ENCODE measurements at regions not wholly inside any gene's neighbourhood (a gene's known extent, or its start where the extent isn't known, plus 50 kb on each side); places are given as distances from the start of the nearest gene placed in this dataset.

DNA sequence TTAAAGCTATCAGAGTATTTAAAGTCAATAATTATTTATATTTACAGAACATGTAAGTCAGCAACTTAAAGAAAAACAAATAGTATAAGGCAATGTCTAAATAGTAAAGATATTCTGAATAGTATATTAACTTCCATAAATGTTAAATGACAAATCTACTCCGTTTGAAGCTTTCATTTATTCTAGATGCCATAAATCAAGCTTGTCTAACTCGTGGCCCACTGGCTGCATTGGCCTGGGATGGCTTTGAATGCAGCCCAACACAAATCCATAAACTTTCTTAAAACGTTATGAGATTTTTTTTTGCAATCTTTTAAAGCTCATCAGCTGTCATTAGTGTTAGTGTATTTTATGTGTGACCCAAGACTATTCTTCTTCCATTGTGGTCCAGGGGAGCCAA, 1117.1 kb upstream of the PCDH9 start:
- H3K27ac ChIP-seq (ENCODE audit: extremely low read depth, low read depth, low read length), result no peak overlapping the region
- no peak overlapping the region for H3K4me2 ChIP-seq (ENCODE audit: insufficient read depth, low read length)
- ChIA-PET CTCF (ENCODE audit: low intra/inter-chr PET ratio) (no interaction called here), POLR2A (no interaction called here)
- H3K9me3 ChIP-seq (replicated peaks; ENCODE audit: control insufficient read depth, insufficient read depth, low read depth, low read length), result no peaks in the 10 kb centered on the region
- no TSS peak for BruUV-seq (replicated peaks)
- H3K4me3 ChIP-seq, result no peak overlapping the region
- H3K27me3 ChIP-seq (ENCODE audit: control insufficient read depth in 2 of 2, insufficient read depth in 2 of 2, low read length in 2 of 2), result no peaks in the 10 kb centered on the region
- H2AFZ ChIP-seq (ENCODE audit: low read depth, low read length), result no peak overlapping the region
- DNase-seq (ENCODE audit: extremely low read depth in 1 of 4, low spot score in 3 of 4) (no peak), FAIRE-seq (no peak), ATAC-seq (no peak)
- H3K36me3 ChIP-seq (ENCODE audit: control insufficient read depth, insufficient read depth, low read length), result no peaks in the 10 kb centered on the region
- H3K4me1 ChIP-seq (replicated peaks in 1 of 2; ENCODE audit: control insufficient read depth in 2 of 2, insufficient read depth in 2 of 2, low read length in 2 of 2), result no peaks in the 10 kb centered on the region
- in situ Hi-C loops (cut with MboI), result no loop called here
- TF ChIP-seq, protein P1, sequence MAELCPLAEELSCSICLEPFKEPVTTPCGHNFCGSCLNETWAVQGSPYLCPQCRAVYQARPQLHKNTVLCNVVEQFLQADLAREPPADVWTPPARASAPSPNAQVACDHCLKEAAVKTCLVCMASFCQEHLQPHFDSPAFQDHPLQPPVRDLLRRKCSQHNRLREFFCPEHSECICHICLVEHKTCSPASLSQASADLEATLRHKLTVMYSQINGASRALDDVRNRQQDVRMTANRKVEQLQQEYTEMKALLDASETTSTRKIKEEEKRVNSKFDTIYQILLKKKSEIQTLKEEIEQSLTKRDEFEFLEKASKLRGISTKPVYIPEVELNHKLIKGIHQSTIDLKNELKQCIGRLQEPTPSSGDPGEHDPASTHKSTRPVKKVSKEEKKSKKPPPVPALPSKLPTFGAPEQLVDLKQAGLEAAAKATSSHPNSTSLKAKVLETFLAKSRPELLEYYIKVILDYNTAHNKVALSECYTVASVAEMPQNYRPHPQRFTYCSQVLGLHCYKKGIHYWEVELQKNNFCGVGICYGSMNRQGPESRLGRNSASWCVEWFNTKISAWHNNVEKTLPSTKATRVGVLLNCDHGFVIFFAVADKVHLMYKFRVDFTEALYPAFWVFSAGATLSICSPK (IDR thresholded peaks at IDR 0.05; ENCODE audit: borderline replicate concordance), result no peak
- TF ChIP-seq, protein P2, sequence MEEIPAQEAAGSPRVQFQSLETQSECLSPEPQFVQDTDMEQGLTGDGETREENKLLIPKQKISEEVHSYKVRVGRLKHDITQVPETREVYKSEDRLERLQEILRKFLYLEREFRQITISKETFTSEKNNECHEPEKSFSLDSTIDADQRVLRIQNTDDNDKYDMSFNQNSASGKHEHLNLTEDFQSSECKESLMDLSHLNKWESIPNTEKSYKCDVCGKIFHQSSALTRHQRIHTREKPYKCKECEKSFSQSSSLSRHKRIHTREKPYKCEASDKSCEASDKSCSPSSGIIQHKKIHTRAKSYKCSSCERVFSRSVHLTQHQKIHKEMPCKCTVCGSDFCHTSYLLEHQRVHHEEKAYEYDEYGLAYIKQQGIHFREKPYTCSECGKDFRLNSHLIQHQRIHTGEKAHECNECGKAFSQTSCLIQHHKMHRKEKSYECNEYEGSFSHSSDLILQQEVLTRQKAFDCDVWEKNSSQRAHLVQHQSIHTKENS (CRISPR knock-in tag; IDR thresholded peaks at IDR 0.05), result no peak
- no peak for TF ChIP-seq PML (IDR thresholded peaks at IDR 0.05; ENCODE audit: low read length)
- TF ChIP-seq ZNF79 (CRISPR knock-in tag; IDR thresholded peaks at IDR 0.05; ENCODE audit: low read depth), result no peak
- no peak for TF ChIP-seq ZBTB7A (IDR thresholded peaks at IDR 0.05; ENCODE audit: borderline replicate concordance, control insufficient read depth, low read depth, low read length)
- TF ChIP-seq, protein P3, sequence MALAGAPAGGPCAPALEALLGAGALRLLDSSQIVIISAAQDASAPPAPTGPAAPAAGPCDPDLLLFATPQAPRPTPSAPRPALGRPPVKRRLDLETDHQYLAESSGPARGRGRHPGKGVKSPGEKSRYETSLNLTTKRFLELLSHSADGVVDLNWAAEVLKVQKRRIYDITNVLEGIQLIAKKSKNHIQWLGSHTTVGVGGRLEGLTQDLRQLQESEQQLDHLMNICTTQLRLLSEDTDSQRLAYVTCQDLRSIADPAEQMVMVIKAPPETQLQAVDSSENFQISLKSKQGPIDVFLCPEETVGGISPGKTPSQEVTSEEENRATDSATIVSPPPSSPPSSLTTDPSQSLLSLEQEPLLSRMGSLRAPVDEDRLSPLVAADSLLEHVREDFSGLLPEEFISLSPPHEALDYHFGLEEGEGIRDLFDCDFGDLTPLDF (CRISPR knock-in tag; IDR thresholded peaks at IDR 0.05), result no peak
- no peak for TF ChIP-seq ATF7 (IDR thresholded peaks at IDR 0.05)
- no peak for TF ChIP-seq NR3C1 (CRISPR knock-in tag; IDR thresholded peaks at IDR 0.05)
- TF ChIP-seq SAFB (IDR thresholded peaks at IDR 0.05; ENCODE audit: borderline replicate concordance, low read depth, low read length), result no peak
- no peak overlapping the region for H3K9ac ChIP-seq (ENCODE audit: insufficient read depth in 1 of 2, low read depth in 2 of 2, low read length in 2 of 2)
- intact Hi-C loops (cut with micrococcal nuclease), result no loop called here
- no peaks in the 10 kb centered on the region for H3K79me2 ChIP-seq (ENCODE audit: control insufficient read depth, insufficient read depth, low read length)
- H4K20me1 ChIP-seq (replicated peaks; ENCODE audit: control insufficient read depth, insufficient read depth, low read length), result no peaks in the 10 kb centered on the region
- WGBS (ENCODE audit: insufficient coverage, low coverage, missing lambda C conversion rate), result 7% methylated on average over 3 of the region's 3 CpGs
- H3K9me1 ChIP-seq (ENCODE audit: control insufficient read depth, insufficient read depth, low read length), result no peaks in the 10 kb centered on the region

All from K562 (cell line).